HFFc6 (cell line): ENCODE measurements at regions not wholly inside any gene's neighbourhood (a gene's known extent, or its start where the extent isn't known, plus 50 kb on each side); places are given as distances from the start of the nearest gene placed in this dataset.

ENCODE experiments used
- DNase-seq: peaks from one replicate; pipeline ENCODE4 v3.0.0-alpha.2; 2018
- H3K27ac Mint-ChIP-seq: 2 replicates; pipeline ENCODE4 v1.8.0; 2020; ENCODE audit warnings: mild to moderate bottlenecking, mixed read lengths
- H3K27me3 Mint-ChIP-seq: 2 replicates; pipeline ENCODE4 v1.8.0; 2021; ENCODE audit warnings: mild to moderate bottlenecking, moderate library complexity, mixed read lengths; ENCODE audit not compliant: insufficient read depth
- H3K36me3 Mint-ChIP-seq: 2 replicates; pipeline ENCODE4 v1.8.0; 2021; ENCODE audit warnings: low read depth, mixed read lengths
- H3K4me1 Mint-ChIP-seq: 2 replicates; pipeline ENCODE4 v1.8.0; 2020; ENCODE audit warnings: low read depth, mixed read lengths
- H3K4me3 Mint-ChIP-seq: 2 replicates; pipeline ENCODE4 v1.8.0; 2020; ENCODE audit warnings: mild to moderate bottlenecking, moderate library complexity, mixed read lengths
- H3K9me3 Mint-ChIP-seq: 2 replicates; pipeline ENCODE4 v1.8.0; 2020; ENCODE audit warnings: mild to moderate bottlenecking, mixed read lengths
- TF ChIP-seq, protein P1 (sequence below): fragments of 200-600 bp; sonication (generic); IDR thresholded peaks from 2 replicates; pipeline ENCODE4 v1.5.0; 2021; ENCODE audit warnings: antibody characterized with exemption, mild to moderate bottlenecking

DNA sequence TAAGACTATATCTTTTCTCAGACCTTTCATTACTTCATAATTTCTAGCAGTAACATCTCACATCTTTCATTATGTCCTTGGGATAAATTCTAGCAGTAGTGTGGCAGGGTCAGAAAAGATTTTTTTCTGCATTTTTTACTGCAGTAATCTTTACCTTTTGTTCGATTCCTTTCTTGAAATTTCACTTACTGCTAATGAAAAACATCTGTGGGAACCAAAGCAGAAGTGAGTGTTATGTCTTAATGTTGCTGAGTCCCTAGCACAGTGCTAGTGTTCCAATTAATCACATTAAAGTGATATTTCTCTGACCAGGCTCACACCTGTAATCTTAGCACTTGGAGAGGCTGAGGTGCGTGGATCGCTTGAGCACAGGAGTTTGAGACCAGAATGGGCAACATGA, 123.6 kb downstream of the EHF start:
- no peaks in the 10 kb centered on the region for H3K4me1 Mint-ChIP-seq
- H3K9me3 Mint-ChIP-seq, result no peaks in the 10 kb centered on the region
- TF ChIP-seq, protein P1, sequence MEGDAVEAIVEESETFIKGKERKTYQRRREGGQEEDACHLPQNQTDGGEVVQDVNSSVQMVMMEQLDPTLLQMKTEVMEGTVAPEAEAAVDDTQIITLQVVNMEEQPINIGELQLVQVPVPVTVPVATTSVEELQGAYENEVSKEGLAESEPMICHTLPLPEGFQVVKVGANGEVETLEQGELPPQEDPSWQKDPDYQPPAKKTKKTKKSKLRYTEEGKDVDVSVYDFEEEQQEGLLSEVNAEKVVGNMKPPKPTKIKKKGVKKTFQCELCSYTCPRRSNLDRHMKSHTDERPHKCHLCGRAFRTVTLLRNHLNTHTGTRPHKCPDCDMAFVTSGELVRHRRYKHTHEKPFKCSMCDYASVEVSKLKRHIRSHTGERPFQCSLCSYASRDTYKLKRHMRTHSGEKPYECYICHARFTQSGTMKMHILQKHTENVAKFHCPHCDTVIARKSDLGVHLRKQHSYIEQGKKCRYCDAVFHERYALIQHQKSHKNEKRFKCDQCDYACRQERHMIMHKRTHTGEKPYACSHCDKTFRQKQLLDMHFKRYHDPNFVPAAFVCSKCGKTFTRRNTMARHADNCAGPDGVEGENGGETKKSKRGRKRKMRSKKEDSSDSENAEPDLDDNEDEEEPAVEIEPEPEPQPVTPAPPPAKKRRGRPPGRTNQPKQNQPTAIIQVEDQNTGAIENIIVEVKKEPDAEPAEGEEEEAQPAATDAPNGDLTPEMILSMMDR, result no peak
- H3K4me3 Mint-ChIP-seq, result no peak overlapping the region
- no peaks in the 10 kb centered on the region for H3K36me3 Mint-ChIP-seq
- no peak for DNase-seq
- peaks cover 48% of the 10 kb centered on the region for H3K27me3 Mint-ChIP-seq
- no peak overlapping the region for H3K27ac Mint-ChIP-seq

DNA sequence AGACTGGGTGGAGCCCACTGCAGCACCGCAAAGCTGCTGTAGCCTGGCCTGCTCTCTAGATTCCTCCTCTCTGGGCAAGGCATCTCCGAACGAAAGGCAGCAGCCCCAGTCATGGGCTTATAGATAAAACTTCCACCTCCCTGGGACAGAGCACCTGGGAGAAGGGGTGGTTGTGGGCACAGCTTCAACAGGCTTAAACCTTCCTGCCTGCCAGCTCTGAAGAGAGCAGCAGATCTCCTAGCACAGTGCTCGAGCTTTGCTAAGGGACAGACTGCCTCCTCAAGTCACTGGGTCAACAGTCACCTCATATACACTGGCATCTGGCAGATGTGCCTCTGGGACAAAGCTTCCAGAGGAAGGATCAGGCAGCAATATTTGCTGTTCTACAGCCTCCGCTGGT, 117.3 kb downstream of the EHF start:
- TF ChIP-seq, protein P1, result no peak
- H3K4me3 Mint-ChIP-seq, result no peak overlapping the region
- no peaks in the 10 kb centered on the region for H3K4me1 Mint-ChIP-seq
- H3K9me3 Mint-ChIP-seq, result no peaks in the 10 kb centered on the region
- H3K27me3 Mint-ChIP-seq, result peaks cover 39% of the 10 kb centered on the region
- no peak overlapping the region for H3K27ac Mint-ChIP-seq
- DNase-seq, result no peak
- H3K36me3 Mint-ChIP-seq, result no peaks in the 10 kb centered on the region

DNA sequence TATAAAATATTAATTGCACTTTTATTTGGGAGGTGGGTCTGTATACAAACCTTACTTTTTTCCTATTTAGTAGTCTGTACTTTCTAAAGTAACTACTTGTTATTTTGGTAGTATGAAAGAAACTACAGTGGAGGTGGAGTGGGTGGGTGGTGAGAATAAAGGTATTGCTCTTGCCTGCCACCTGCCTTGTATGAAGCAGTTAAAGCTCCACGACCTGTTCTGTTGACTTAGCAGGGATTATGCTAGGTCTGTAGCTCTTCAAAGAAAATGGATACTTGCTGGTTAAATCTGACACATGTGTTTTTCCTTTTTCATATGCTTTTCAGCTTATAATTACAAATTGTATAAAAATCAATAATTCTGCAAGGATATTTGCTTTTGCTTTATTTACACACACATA, 111.9 kb downstream of the EHF start:
- Mint-ChIP-seq H3K27ac (no peak overlapping the region), H3K27me3 (peaks cover 18% of the 10 kb centered on the region), H3K4me1 (no peaks in the 10 kb centered on the region), H3K4me3 (no peak overlapping the region), H3K9me3 (no peaks in the 10 kb centered on the region), H3K36me3 (no peaks in the 10 kb centered on the region)
- TF ChIP-seq, protein P1, result no peak
- no peak for DNase-seq

DNA sequence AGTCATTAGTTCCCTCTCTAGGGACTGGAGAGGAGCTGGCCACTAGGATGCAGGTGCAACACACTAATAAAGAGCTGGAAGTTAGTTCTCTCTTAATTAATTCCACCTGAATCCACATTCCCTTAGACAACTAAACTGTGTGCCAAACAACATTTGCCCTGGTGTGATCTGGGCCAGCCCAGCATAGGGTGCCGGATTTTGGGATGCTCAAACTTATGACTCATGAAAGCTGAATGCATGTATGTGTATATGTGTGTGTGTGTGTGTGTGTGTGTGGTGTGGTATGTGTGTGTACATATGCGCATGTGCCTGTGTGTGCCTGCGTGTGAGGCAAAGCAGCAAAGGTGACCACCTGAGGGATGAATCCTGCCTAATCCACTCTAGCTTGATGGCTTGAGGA, 110.7 kb downstream of the EHF start:
- Mint-ChIP-seq H3K27ac (no peak overlapping the region), H3K27me3 (peaks cover 12% of the 10 kb centered on the region), H3K4me1 (no peaks in the 10 kb centered on the region), H3K36me3 (no peaks in the 10 kb centered on the region), H3K4me3 (no peak overlapping the region), H3K9me3 (no peaks in the 10 kb centered on the region)
- DNase-seq, result no peak
- TF ChIP-seq, protein P1, result no peak

DNA sequence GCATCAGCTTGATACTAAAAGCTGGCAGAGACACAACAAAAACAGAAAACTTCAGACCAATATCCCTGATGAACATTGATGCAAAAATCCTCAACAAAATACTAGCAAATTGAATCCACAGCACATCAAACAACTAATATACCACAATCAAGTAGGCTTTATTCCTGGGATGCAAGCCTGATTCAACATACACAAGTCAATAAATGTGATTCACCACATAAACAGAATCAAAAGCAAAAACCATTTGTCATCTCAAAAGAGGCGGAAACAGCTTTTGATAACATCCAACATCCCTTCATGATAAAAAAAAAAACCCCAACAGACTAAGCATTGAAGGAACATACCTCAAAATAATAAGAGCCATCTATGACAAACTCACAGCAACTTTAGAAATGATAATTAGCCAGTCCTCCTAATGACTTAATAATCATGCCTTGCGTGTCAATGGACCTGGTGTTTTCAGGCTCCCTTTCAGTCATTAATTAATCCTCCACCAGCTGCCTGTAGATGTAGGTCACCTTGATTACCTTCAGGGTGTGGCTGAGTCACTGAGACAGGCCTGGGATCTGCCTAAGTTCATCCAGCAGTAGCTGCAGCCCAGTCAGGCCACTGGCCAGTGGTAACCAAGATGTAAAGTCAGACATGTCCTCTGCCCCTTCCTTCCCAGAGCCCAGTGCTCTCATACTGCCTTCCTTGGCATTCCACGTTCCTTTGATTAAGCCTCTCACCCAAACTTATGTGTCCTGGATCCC, 109.8 kb downstream of the EHF start:
- Mint-ChIP-seq H3K4me3 (no peak overlapping the region), H3K27ac (no peak overlapping the region), H3K9me3 (no peaks in the 10 kb centered on the region), H3K4me1 (no peaks in the 10 kb centered on the region), H3K27me3 (peaks cover 10% of the 10 kb centered on the region), H3K36me3 (no peaks in the 10 kb centered on the region)
- DNase-seq, result no peak
- TF ChIP-seq, protein P1, result no peak
